Anterior cingulate cortex (tissue), 58 donors: ENCODE measurements at regions not wholly inside any gene's neighbourhood (a gene's known extent, or its start where the extent isn't known, plus 50 kb on each side); places are given as distances from the start of the nearest gene placed in this dataset.
A peak's percentile ranks its signal among the peaks of the same experiment; 100 is the strongest.
"Not testable (repeated sequence)": the region's sequence is repeated elsewhere in the genome, so short reads cannot be mapped to it uniquely, and the experiment has no call there.

Source experiments
- DNase-seq, 58 donors: peaks; one replicate each; lab custom pipeline; 2025; lab: John Stamatoyannopoulos, UW

- no peak for DNase-seq
Observed at GRCh38 chr7:156590212-156590611, 50.4 kb upstream of the RNF32 start.

GRCh38 chr7:156589808-156590207 lies 50.8 kb upstream of the RNF32 start:
- DNase-seq, result peak in 2 of 58 donors; percentile 13 to 18

- no peak for DNase-seq
Observed at GRCh38 chr7:156585926-156586325, 54.6 kb upstream of the RNF32 start.

GRCh38 chr7:156585025-156585648 lies 55.4 kb upstream of the RNF32 start:
- no peak for DNase-seq

GRCh38 chr7:156582591-156583123 lies 57.9 kb upstream of the RNF32 start:
- no peak for DNase-seq

- DNase-seq, result no peak
Observed at GRCh38 chr7:156580036-156580435, 60.5 kb upstream of the RNF32 start.

GRCh38 chr7:156579566-156579965 lies 61.0 kb upstream of the RNF32 start:
- DNase-seq, result peak in 2 of 58 donors; percentile 26 to 47

GRCh38 chr7:156578978-156579430 lies 61.6 kb upstream of the RNF32 start:
- peak in 45 of 58 donors; percentile 12 to 85 (median 59) for DNase-seq

- peak in 8 of 58 donors; percentile 29 to 63 (median 43) for DNase-seq
Observed at GRCh38 chr7:156578578-156578940, 62.0 kb upstream of the RNF32 start.

GRCh38 chr7:156577645-156578577 lies 62.7 kb upstream of the RNF32 start:
- DNase-seq, result peak in 30 of 58 donors; percentile 4 to 66 (median 26)

GRCh38 chr7:156576216-156577058 lies 64.1 kb upstream of the RNF32 start:
- no peak for DNase-seq

- no peak for DNase-seq
Observed at GRCh38 chr7:156568258-156568657, 72.3 kb upstream of the RNF32 start.

GRCh38 chr7:156566812-156567549 lies 73.6 kb upstream of the RNF32 start:
- DNase-seq, result no peak

- not testable (repeated sequence) for DNase-seq
Observed at GRCh38 chr7:156565002-156565401, 75.6 kb upstream of the RNF32 start.

- peak in 1 of 58 donors; percentile 8 for DNase-seq
Observed at GRCh38 chr7:156560696-156561095, 79.9 kb upstream of the RNF32 start.

GRCh38 chr7:156560075-156560474 lies 80.5 kb upstream of the RNF32 start:
- DNase-seq, result no peak

- no peak for DNase-seq
Observed at GRCh38 chr7:156559001-156559400, 81.6 kb upstream of the RNF32 start.

- DNase-seq, result no peak
Observed at GRCh38 chr7:156558198-156558597, 82.4 kb upstream of the RNF32 start.

- DNase-seq, result no peak
Observed at GRCh38 chr7:156556083-156556482, 84.5 kb upstream of the RNF32 start.

GRCh38 chr7:156554488-156554887 lies 86.1 kb upstream of the RNF32 start:
- no peak for DNase-seq
